BLaER1 (cell line): ENCODE measurements at regions not wholly inside any gene's neighbourhood (a gene's known extent, or its start where the extent isn't known, plus 50 kb on each side); places are given as distances from the start of the nearest gene placed in this dataset.

Experiments used
- H3K27ac ChIP-seq: shearing (Covaris generic); formaldehyde crosslinking; 2 replicates; pipeline ENCODE4 v1.8.1; 2022
- H3K27me3 ChIP-seq: shearing (Covaris generic); formaldehyde crosslinking; 2 replicates; pipeline ENCODE4 v1.8.1; 2022
- H3K36me3 ChIP-seq: shearing (Covaris generic); formaldehyde crosslinking; 2 replicates; pipeline ENCODE4 v1.8.1; 2022
- H3K4me1 ChIP-seq: shearing (Covaris generic); formaldehyde crosslinking; 2 replicates; pipeline ENCODE4 v1.8.1; 2022
- H3K4me2 ChIP-seq: shearing (Covaris generic); formaldehyde crosslinking; 2 replicates; pipeline ENCODE4 v1.8.1; 2022
- H3K4me3 ChIP-seq: shearing (Covaris generic); formaldehyde crosslinking; 2 replicates; pipeline ENCODE4 v1.8.1; 2022
- H3K9ac ChIP-seq: shearing (Covaris generic); formaldehyde crosslinking; 2 replicates; pipeline ENCODE4 v1.8.1; 2022
- H3K9me3 ChIP-seq: shearing (Covaris generic); formaldehyde crosslinking; 2 replicates; pipeline ENCODE4 v1.8.1; 2022
- H4K20me1 ChIP-seq: shearing (Covaris generic); formaldehyde crosslinking; 2 replicates; pipeline ENCODE4 v1.8.1; 2022
- Cebpa-rat ChIP-seq: shearing (Covaris generic); IDR thresholded peaks from 2 replicates; pipeline ENCODE4 v1.8.1; 2022

- no peak for TF ChIP-seq Cebpa-rat
- no peak overlapping the region for H3K27ac ChIP-seq
- no peaks in the 10 kb centered on the region for H3K36me3 ChIP-seq
- H3K9me3 ChIP-seq = no peaks in the 10 kb centered on the region
- no peak overlapping the region for H3K9ac ChIP-seq
- H3K4me1 ChIP-seq = no peaks in the 10 kb centered on the region
- no peak overlapping the region for H3K4me2 ChIP-seq
- no peak overlapping the region for H3K4me3 ChIP-seq
- no peaks in the 10 kb centered on the region for H3K27me3 ChIP-seq
- no peaks in the 10 kb centered on the region for H4K20me1 ChIP-seq
Measured at GRCh38 chr7:32154797-32155196, 84.6 kb upstream of the PDE1C start.

- H3K27me3 ChIP-seq = no peaks in the 10 kb centered on the region
- no peak overlapping the region for H3K9ac ChIP-seq
- no peak for TF ChIP-seq Cebpa-rat
- H3K36me3 ChIP-seq = no peaks in the 10 kb centered on the region
- H4K20me1 ChIP-seq = no peaks in the 10 kb centered on the region
- H3K9me3 ChIP-seq = no peaks in the 10 kb centered on the region
- H3K4me3 ChIP-seq = no peak overlapping the region
- no peaks in the 10 kb centered on the region for H3K4me1 ChIP-seq
- H3K27ac ChIP-seq = no peak overlapping the region
- H3K4me2 ChIP-seq = no peak overlapping the region
Measured at GRCh38 chr7:32153006-32153405, 82.8 kb upstream of the PDE1C start.

DNA sequence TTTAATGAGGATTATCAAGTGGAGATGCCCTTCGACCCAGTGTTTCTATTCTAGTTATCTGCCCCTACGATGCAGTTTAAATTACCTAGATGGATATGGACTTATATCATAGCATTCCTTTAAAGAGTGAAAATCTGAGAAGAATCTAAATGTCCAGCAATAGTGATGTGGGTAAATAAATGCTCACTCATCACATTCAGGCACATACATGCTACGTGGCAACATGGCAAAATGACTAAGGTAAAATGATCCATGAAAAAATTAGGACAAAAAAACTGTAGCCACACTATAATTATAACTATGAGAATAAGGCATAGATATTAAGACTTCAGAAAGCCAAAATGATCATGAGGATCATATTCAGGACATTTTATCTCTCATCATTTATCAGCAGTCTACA is 82.4 kb upstream of the PDE1C start:
- Histone ChIP-seq H3K4me3 (no peak overlapping the region), H3K36me3 (no peaks in the 10 kb centered on the region), H3K9me3 (no peaks in the 10 kb centered on the region), H3K4me1 (no peaks in the 10 kb centered on the region), H3K9ac (no peak overlapping the region), H3K4me2 (no peak overlapping the region), H3K27me3 (no peaks in the 10 kb centered on the region), H3K27ac (no peak overlapping the region), H4K20me1 (no peaks in the 10 kb centered on the region)
- no peak for TF ChIP-seq Cebpa-rat

GRCh38 chr7:32150589-32150988 is 80.4 kb upstream of the PDE1C start:
- Histone ChIP-seq H3K36me3 (no peaks in the 10 kb centered on the region), H4K20me1 (no peaks in the 10 kb centered on the region), H3K9me3 (peaks cover 8% of the 10 kb centered on the region; the same call in 1 of the 2 replicates), H3K4me1 (no peaks in the 10 kb centered on the region), H3K9ac (no peak overlapping the region), H3K4me3 (no peak overlapping the region), H3K27ac (no peak overlapping the region), H3K4me2 (no peak overlapping the region), H3K27me3 (no peaks in the 10 kb centered on the region)
- no peak for TF ChIP-seq Cebpa-rat

DNA sequence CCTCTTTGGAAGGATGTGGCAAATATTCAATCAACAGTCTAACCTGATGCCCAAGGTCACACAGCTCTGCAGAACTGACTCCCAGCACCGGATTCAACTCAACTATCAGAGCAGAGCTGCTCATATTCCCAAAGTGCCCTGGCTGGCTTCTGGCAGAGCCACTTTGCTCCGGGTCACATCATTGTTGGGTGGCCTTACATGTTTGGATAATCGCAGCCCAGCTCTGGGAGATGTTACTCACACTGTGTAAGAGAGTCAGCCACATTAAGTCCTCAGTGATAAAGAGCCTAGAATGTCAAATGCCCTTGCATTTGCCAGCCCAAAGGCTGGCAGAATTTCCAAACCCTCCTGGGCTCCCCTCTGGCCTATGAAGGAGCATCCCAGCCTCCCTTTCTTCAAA is 79.8 kb upstream of the PDE1C start:
- Histone ChIP-seq H3K4me2 (no peak overlapping the region), H3K9me3 (peaks cover 8% of the 10 kb centered on the region; the same call in 1 of the 2 replicates), H4K20me1 (no peaks in the 10 kb centered on the region), H3K4me3 (no peak overlapping the region), H3K27me3 (no peaks in the 10 kb centered on the region), H3K9ac (no peak overlapping the region), H3K4me1 (no peaks in the 10 kb centered on the region), H3K27ac (no peak overlapping the region), H3K36me3 (no peaks in the 10 kb centered on the region)
- TF ChIP-seq Cebpa-rat = no peak

- Histone ChIP-seq H3K27ac (no peak overlapping the region), H4K20me1 (no peaks in the 10 kb centered on the region), H3K4me3 (no peak overlapping the region), H3K27me3 (no peaks in the 10 kb centered on the region), H3K4me1 (no peaks in the 10 kb centered on the region), H3K4me2 (no peak overlapping the region), H3K9me3 (peaks cover 8% of the 10 kb centered on the region; the same call in 1 of the 2 replicates), H3K9ac (no peak overlapping the region), H3K36me3 (no peaks in the 10 kb centered on the region)
- TF ChIP-seq Cebpa-rat = no peak
Measured at GRCh38 chr7:32147546-32148268, 77.5 kb upstream of the PDE1C start.

DNA sequence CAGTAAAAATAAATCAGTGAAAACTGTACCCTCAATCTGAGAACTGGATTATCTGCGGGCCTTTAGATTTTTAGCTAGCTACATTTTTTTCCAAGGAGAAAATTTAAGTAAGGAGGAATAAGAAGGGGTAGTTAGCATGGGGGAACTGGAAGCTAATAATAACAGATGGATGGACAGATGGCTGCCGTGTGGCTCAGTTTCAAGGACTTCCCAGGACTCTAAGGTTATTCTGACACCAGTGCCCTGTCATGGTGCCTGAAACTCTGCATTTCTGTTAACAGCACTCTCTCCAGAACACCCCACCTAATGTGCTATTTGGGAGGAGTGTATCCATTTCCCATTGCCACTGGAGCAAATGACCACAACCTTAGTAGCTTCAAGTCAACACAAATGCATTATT is 75.7 kb upstream of the PDE1C start:
- Histone ChIP-seq H3K4me2 (no peak overlapping the region), H3K9me3 (peaks cover 12% of the 10 kb centered on the region; the same call in 1 of the 2 replicates), H3K27ac (no peak overlapping the region), H4K20me1 (no peaks in the 10 kb centered on the region), H3K9ac (no peak overlapping the region), H3K4me3 (no peak overlapping the region), H3K4me1 (no peaks in the 10 kb centered on the region), H3K27me3 (no peaks in the 10 kb centered on the region), H3K36me3 (no peaks in the 10 kb centered on the region)
- TF ChIP-seq Cebpa-rat = no peak

GRCh38 chr7:32144676-32145075 is 74.5 kb upstream of the PDE1C start:
- H3K9ac ChIP-seq = no peak overlapping the region
- H4K20me1 ChIP-seq = no peaks in the 10 kb centered on the region
- peaks cover 12% of the 10 kb centered on the region for H3K4me1 ChIP-seq
- H3K27me3 ChIP-seq = no peaks in the 10 kb centered on the region
- no peak overlapping the region for H3K4me3 ChIP-seq
- TF ChIP-seq Cebpa-rat = no peak
- no peaks in the 10 kb centered on the region for H3K36me3 ChIP-seq
- peaks cover 13% of the 10 kb centered on the region; the same call in 1 of the 2 replicates for H3K9me3 ChIP-seq
- no peak overlapping the region for H3K4me2 ChIP-seq
- no peak overlapping the region for H3K27ac ChIP-seq

- Histone ChIP-seq H3K27ac (no peak overlapping the region), H4K20me1 (no peaks in the 10 kb centered on the region), H3K36me3 (no peaks in the 10 kb centered on the region), H3K4me2 (no peak overlapping the region), H3K9me3 (peaks cover 18% of the 10 kb centered on the region; the same call in 1 of the 2 replicates), H3K27me3 (no peaks in the 10 kb centered on the region), H3K4me1 (peaks cover 21% of the 10 kb centered on the region), H3K4me3 (no peak overlapping the region), H3K9ac (no peak overlapping the region)
- TF ChIP-seq Cebpa-rat = no peak
Measured at GRCh38 chr7:32143301-32143700, 73.1 kb upstream of the PDE1C start.

GRCh38 chr7:32142649-32143048 is 72.4 kb upstream of the PDE1C start:
- Histone ChIP-seq H3K4me2 (no peak overlapping the region), H3K4me3 (no peak overlapping the region), H3K27ac (no peak overlapping the region)

More at GRCh38 chr7:32142649-32143048, 72.4 kb upstream of the PDE1C start:
- H3K4me1 ChIP-seq = peaks cover 21% of the 10 kb centered on the region
- no peak for TF ChIP-seq Cebpa-rat
- no peak overlapping the region for H3K9ac ChIP-seq
- no peaks in the 10 kb centered on the region for H3K36me3 ChIP-seq
- H4K20me1 ChIP-seq = no peaks in the 10 kb centered on the region
- H3K9me3 ChIP-seq = peaks cover 18% of the 10 kb centered on the region; the same call in 1 of the 2 replicates
- no peaks in the 10 kb centered on the region for H3K27me3 ChIP-seq
